GM18867 (cell line): ENCODE measurements at regions not wholly inside any gene's neighbourhood (a gene's known extent, or its start where the extent isn't known, plus 50 kb on each side); places are given as distances from the start of the nearest gene placed in this dataset.

Experiments used
- ATAC-seq: cut with Tn5 transposase; IDR thresholded peaks from one replicate; pipeline ENCODE4 v1.9.1; 2021; ENCODE audit warnings: mild to moderate bottlenecking, moderate library complexity; ENCODE audit not compliant: unreplicated experiment

GRCh38 chr4:36492590-36492989 lies 211.2 kb downstream of the DTHD1 start:
- ATAC-seq: no peak

GRCh38 chr4:36493251-36493650 lies 211.8 kb downstream of the DTHD1 start:
- no peak for ATAC-seq

GRCh38 chr4:36494016-36494415 lies 212.6 kb downstream of the DTHD1 start:
- ATAC-seq: no peak

- no peak for ATAC-seq
Measured at GRCh38 chr4:36494747-36495146, 213.3 kb downstream of the DTHD1 start.

GRCh38 chr4:36502350-36502749 lies 220.9 kb downstream of the DTHD1 start:
- ATAC-seq: no peak

GRCh38 chr4:36508394-36508793 lies 227.0 kb downstream of the DTHD1 start:
- ATAC-seq: no peak

- ATAC-seq: no peak
Measured at GRCh38 chr4:36509845-36510244, 228.4 kb downstream of the DTHD1 start.

GRCh38 chr4:36511785-36512184 lies 230.4 kb downstream of the DTHD1 start:
- ATAC-seq: no peak

- ATAC-seq: no peak
Measured at GRCh38 chr4:36516522-36517095, 235.2 kb downstream of the DTHD1 start.

GRCh38 chr4:36523182-36523581 lies 241.8 kb downstream of the DTHD1 start:
- ATAC-seq: no peak

- ATAC-seq: no peak
Measured at GRCh38 chr4:36532670-36533379, 251.4 kb downstream of the DTHD1 start.

- no peak for ATAC-seq
Measured at GRCh38 chr4:36533944-36534343, 252.5 kb downstream of the DTHD1 start.

GRCh38 chr4:36547383-36547782 lies 266.0 kb downstream of the DTHD1 start:
- no peak for ATAC-seq

GRCh38 chr4:36549252-36549651 lies 267.8 kb downstream of the DTHD1 start:
- no peak for ATAC-seq

- ATAC-seq: no peak
Measured at GRCh38 chr4:36549992-36550391, 268.6 kb downstream of the DTHD1 start.

- ATAC-seq: peak; percentile 91
Measured at GRCh38 chr4:36551697-36552214, 270.3 kb downstream of the DTHD1 start.

- ATAC-seq: no peak
Measured at GRCh38 chr4:36553029-36553428, 271.6 kb downstream of the DTHD1 start.

GRCh38 chr4:36553453-36553852 lies 272.0 kb downstream of the DTHD1 start:
- no peak for ATAC-seq

- no peak for ATAC-seq
Measured at GRCh38 chr4:36556984-36557383, 275.6 kb downstream of the DTHD1 start.

- no peak for ATAC-seq
Measured at GRCh38 chr4:36568575-36568974, 287.2 kb downstream of the DTHD1 start.

GRCh38 chr4:36573441-36573840 lies 292.0 kb downstream of the DTHD1 start:
- ATAC-seq: peak; percentile 79

GRCh38 chr4:36574816-36575215 lies 293.4 kb downstream of the DTHD1 start:
- ATAC-seq: no peak

GRCh38 chr4:36582198-36582597 lies 300.8 kb downstream of the DTHD1 start:
- ATAC-seq: no peak
